ENCODE measurements at regions not wholly inside any gene's neighbourhood (a gene's known extent, or its start where the extent isn't known, plus 50 kb on each side); places are given as distances from the start of the nearest gene placed in this dataset.

- TF ChIP-seq FOXP2 (optimal IDR thresholded peaks at IDR 0.05; ENCODE audit: borderline replicate concordance, extremely low read depth, extremely low read length, insufficient read depth) (no peak), TAF1 (IDR thresholded peaks at IDR 0.05; ENCODE audit: borderline replicate concordance, insufficient read depth, low read length) (no peak), POLR2AphosphoS5 (IDR thresholded peaks at IDR 0.05; ENCODE audit: low read depth, low read length) (no peak), SIN3A (IDR thresholded peaks at IDR 0.05; ENCODE audit: borderline replicate concordance, insufficient read depth, low read length) (no peak)
- TF ChIP-seq, protein P1, sequence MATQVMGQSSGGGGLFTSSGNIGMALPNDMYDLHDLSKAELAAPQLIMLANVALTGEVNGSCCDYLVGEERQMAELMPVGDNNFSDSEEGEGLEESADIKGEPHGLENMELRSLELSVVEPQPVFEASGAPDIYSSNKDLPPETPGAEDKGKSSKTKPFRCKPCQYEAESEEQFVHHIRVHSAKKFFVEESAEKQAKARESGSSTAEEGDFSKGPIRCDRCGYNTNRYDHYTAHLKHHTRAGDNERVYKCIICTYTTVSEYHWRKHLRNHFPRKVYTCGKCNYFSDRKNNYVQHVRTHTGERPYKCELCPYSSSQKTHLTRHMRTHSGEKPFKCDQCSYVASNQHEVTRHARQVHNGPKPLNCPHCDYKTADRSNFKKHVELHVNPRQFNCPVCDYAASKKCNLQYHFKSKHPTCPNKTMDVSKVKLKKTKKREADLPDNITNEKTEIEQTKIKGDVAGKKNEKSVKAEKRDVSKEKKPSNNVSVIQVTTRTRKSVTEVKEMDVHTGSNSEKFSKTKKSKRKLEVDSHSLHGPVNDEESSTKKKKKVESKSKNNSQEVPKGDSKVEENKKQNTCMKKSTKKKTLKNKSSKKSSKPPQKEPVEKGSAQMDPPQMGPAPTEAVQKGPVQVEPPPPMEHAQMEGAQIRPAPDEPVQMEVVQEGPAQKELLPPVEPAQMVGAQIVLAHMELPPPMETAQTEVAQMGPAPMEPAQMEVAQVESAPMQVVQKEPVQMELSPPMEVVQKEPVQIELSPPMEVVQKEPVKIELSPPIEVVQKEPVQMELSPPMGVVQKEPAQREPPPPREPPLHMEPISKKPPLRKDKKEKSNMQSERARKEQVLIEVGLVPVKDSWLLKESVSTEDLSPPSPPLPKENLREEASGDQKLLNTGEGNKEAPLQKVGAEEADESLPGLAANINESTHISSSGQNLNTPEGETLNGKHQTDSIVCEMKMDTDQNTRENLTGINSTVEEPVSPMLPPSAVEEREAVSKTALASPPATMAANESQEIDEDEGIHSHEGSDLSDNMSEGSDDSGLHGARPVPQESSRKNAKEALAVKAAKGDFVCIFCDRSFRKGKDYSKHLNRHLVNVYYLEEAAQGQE (IDR thresholded peaks at IDR 0.05; ENCODE audit: insufficient read depth in 1 of 2, low read depth in 2 of 2, low read length in 2 of 2), result no peak
These were observed 730.8 kb downstream of the C6orf118 start for GRCh38 chr6:164578616-164579015.

GRCh38 chr6:164570801-164571200 lies 738.6 kb downstream of the C6orf118 start:
- TF ChIP-seq FOXP2 (optimal IDR thresholded peaks at IDR 0.05; ENCODE audit: borderline replicate concordance, extremely low read depth, extremely low read length, insufficient read depth) (no peak), SIN3A (IDR thresholded peaks at IDR 0.05; ENCODE audit: borderline replicate concordance, insufficient read depth, low read length) (no peak), POLR2AphosphoS5 (IDR thresholded peaks at IDR 0.05; ENCODE audit: low read depth, low read length) (no peak), TAF1 (IDR thresholded peaks at IDR 0.05; ENCODE audit: borderline replicate concordance, insufficient read depth, low read length) (no peak)
- TF ChIP-seq, protein P1 (IDR thresholded peaks at IDR 0.05; ENCODE audit: insufficient read depth in 1 of 2, low read depth in 2 of 2, low read length in 2 of 2), result no peak

GRCh38 chr6:164569509-164569908 lies 739.9 kb downstream of the C6orf118 start:
- TF ChIP-seq SIN3A (IDR thresholded peaks at IDR 0.05; ENCODE audit: borderline replicate concordance, insufficient read depth, low read length) (no peak), FOXP2 (optimal IDR thresholded peaks at IDR 0.05; ENCODE audit: borderline replicate concordance, extremely low read depth, extremely low read length, insufficient read depth) (no peak), POLR2AphosphoS5 (IDR thresholded peaks at IDR 0.05; ENCODE audit: low read depth, low read length) (no peak), TAF1 (IDR thresholded peaks at IDR 0.05; ENCODE audit: borderline replicate concordance, insufficient read depth, low read length) (no peak)
- TF ChIP-seq, protein P1 (IDR thresholded peaks at IDR 0.05; ENCODE audit: insufficient read depth in 1 of 2, low read depth in 2 of 2, low read length in 2 of 2), result no peak

- no peak for TF ChIP-seq POLR2AphosphoS5 (IDR thresholded peaks at IDR 0.05; ENCODE audit: low read depth, low read length)
- TF ChIP-seq TAF1 (IDR thresholded peaks at IDR 0.05; ENCODE audit: borderline replicate concordance, insufficient read depth, low read length), result no peak
- no peak for TF ChIP-seq FOXP2 (optimal IDR thresholded peaks at IDR 0.05; ENCODE audit: borderline replicate concordance, extremely low read depth, extremely low read length, insufficient read depth)
- no peak for TF ChIP-seq SIN3A (IDR thresholded peaks at IDR 0.05; ENCODE audit: borderline replicate concordance, insufficient read depth, low read length)
- TF ChIP-seq, protein P1 (IDR thresholded peaks at IDR 0.05; ENCODE audit: insufficient read depth in 1 of 2, low read depth in 2 of 2, low read length in 2 of 2), result no peak
These were observed 745.5 kb downstream of the C6orf118 start for GRCh38 chr6:164563924-164564323.

DNA sequence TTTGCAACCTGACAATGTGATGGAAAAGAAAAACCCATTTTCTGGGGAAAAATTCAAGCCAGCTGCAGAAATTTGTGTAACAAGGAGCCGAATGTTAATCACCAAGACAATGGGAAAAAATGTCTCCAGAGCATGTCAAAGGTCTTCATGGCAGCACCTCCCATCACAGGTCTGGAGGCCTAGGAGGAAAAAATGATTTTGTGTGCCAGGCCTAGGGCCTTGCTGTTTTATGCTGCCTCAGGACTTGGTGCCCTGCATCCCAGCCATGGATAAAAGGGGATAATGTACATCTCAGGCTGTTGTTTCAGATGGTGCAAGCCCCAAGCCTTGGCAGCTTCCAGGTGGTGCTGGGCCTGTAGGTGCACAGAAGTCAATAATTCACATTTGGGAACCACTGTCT lies 747.7 kb downstream of the C6orf118 start:
- TF ChIP-seq FOXP2 (optimal IDR thresholded peaks at IDR 0.05; ENCODE audit: borderline replicate concordance, extremely low read depth, extremely low read length, insufficient read depth) (no peak), POLR2AphosphoS5 (IDR thresholded peaks at IDR 0.05; ENCODE audit: low read depth, low read length) (no peak), SIN3A (IDR thresholded peaks at IDR 0.05; ENCODE audit: borderline replicate concordance, insufficient read depth, low read length) (no peak)
- TF ChIP-seq, protein P1 (IDR thresholded peaks at IDR 0.05; ENCODE audit: insufficient read depth in 1 of 2, low read depth in 2 of 2, low read length in 2 of 2), result no peak
